ENCODE measurements at regions not wholly inside any gene's neighbourhood (a gene's known extent, or its start where the extent isn't known, plus 50 kb on each side); places are given as distances from the start of the nearest gene placed in this dataset.

GRCh38 chr10:60621018-60621417 is 157.3 kb upstream of the CDK1 start:
- Histone ChIP-seq H3K4me2 (ENCODE audit: low read length) (no peak overlapping the region), H3K36me3 (ENCODE audit: insufficient read depth, low read length) (no peaks in the 10 kb centered on the region), H3K9ac (ENCODE audit: low read length) (no peak overlapping the region), H3K27ac (ENCODE audit: low read depth, low read length, poor library complexity, severe bottlenecking) (no peak overlapping the region), H3F3A (ENCODE audit: insufficient read depth, low read length) (no peaks in the 10 kb centered on the region), H3K27me3 (ENCODE audit: insufficient read depth, low read length) (no peaks in the 10 kb centered on the region), H3K79me2 (ENCODE audit: insufficient read depth, low read length) (no peaks in the 10 kb centered on the region), H3K4me3 (ENCODE audit: low read depth, low read length, poor library complexity, severe bottlenecking) (no peak overlapping the region), H2AFZ (ENCODE audit: low read length) (no peak overlapping the region), H3K4me1 (ENCODE audit: insufficient read depth, low read length, severe bottlenecking) (no peaks in the 10 kb centered on the region), H3K9me3 (ENCODE audit: low read length) (no peaks in the 10 kb centered on the region), H4K20me1 (ENCODE audit: insufficient read depth, low read length) (no peaks in the 10 kb centered on the region), H3K9me2 (ENCODE audit: low read depth, low read length) (no peaks in the 10 kb centered on the region)
- TF ChIP-seq, protein P1, sequence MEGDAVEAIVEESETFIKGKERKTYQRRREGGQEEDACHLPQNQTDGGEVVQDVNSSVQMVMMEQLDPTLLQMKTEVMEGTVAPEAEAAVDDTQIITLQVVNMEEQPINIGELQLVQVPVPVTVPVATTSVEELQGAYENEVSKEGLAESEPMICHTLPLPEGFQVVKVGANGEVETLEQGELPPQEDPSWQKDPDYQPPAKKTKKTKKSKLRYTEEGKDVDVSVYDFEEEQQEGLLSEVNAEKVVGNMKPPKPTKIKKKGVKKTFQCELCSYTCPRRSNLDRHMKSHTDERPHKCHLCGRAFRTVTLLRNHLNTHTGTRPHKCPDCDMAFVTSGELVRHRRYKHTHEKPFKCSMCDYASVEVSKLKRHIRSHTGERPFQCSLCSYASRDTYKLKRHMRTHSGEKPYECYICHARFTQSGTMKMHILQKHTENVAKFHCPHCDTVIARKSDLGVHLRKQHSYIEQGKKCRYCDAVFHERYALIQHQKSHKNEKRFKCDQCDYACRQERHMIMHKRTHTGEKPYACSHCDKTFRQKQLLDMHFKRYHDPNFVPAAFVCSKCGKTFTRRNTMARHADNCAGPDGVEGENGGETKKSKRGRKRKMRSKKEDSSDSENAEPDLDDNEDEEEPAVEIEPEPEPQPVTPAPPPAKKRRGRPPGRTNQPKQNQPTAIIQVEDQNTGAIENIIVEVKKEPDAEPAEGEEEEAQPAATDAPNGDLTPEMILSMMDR (IDR thresholded peaks at IDR 0.05; ENCODE audit: low read length): no peak
- no peak for TF ChIP-seq EZH2 (IDR thresholded peaks at IDR 0.05; ENCODE audit: borderline replicate concordance, low read length)

DNA sequence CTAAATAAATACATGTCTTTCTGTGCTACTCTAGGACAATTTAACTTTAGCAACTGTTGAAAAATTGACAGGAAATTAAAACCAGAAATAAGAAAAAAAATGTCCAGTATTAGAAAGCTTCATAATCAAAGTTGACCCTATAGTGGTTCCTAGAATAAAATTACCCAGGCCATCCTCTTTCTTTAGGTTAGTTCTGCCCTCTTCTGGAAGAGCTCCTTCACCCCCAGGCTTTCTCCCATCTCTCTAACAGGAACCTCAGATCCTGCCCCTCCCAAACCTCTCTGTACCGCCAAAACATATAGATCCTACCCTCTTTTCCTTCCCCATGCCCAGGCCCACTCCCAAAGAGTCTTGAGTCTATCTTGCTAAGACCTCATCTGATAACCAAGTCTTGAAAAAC is 159.4 kb upstream of the CDK1 start:
- Histone ChIP-seq H4K20me1 (ENCODE audit: insufficient read depth, low read length) (no peaks in the 10 kb centered on the region), H3K4me1 (ENCODE audit: insufficient read depth, low read length, severe bottlenecking) (no peaks in the 10 kb centered on the region), H3K4me2 (ENCODE audit: low read length) (no peak overlapping the region), H3K27me3 (ENCODE audit: insufficient read depth, low read length) (no peaks in the 10 kb centered on the region), H3K9me3 (ENCODE audit: low read length) (no peaks in the 10 kb centered on the region), H2AFZ (ENCODE audit: low read length) (no peak overlapping the region), H3K9ac (ENCODE audit: low read length) (no peak overlapping the region), H3K79me2 (ENCODE audit: insufficient read depth, low read length) (no peaks in the 10 kb centered on the region), H3K27ac (ENCODE audit: low read depth, low read length, poor library complexity, severe bottlenecking) (no peak overlapping the region), H3K36me3 (ENCODE audit: insufficient read depth, low read length) (no peaks in the 10 kb centered on the region), H3K9me2 (ENCODE audit: low read depth, low read length) (no peaks in the 10 kb centered on the region), H3F3A (ENCODE audit: insufficient read depth, low read length) (no peaks in the 10 kb centered on the region), H3K4me3 (ENCODE audit: low read depth, low read length, poor library complexity, severe bottlenecking) (no peak overlapping the region)
- no peak for TF ChIP-seq EZH2 (IDR thresholded peaks at IDR 0.05; ENCODE audit: borderline replicate concordance, low read length)

GRCh38 chr10:60615541-60615940 is 162.7 kb upstream of the CDK1 start:
- Histone ChIP-seq H3K79me2 (ENCODE audit: insufficient read depth, low read length) (no peaks in the 10 kb centered on the region), H3K27ac (ENCODE audit: low read depth, low read length, poor library complexity, severe bottlenecking) (no peak overlapping the region), H2AFZ (ENCODE audit: low read length) (no peak overlapping the region), H3K4me1 (ENCODE audit: insufficient read depth, low read length, severe bottlenecking) (no peaks in the 10 kb centered on the region), H3K9ac (ENCODE audit: low read length) (no peak overlapping the region), H3F3A (ENCODE audit: insufficient read depth, low read length) (no peaks in the 10 kb centered on the region), H3K36me3 (ENCODE audit: insufficient read depth, low read length) (no peaks in the 10 kb centered on the region), H3K9me2 (ENCODE audit: low read depth, low read length) (no peaks in the 10 kb centered on the region), H3K9me3 (ENCODE audit: low read length) (no peaks in the 10 kb centered on the region), H4K20me1 (ENCODE audit: insufficient read depth, low read length) (no peaks in the 10 kb centered on the region), H3K4me2 (ENCODE audit: low read length) (no peak overlapping the region), H3K4me3 (ENCODE audit: low read depth, low read length, poor library complexity, severe bottlenecking) (no peak overlapping the region), H3K27me3 (ENCODE audit: insufficient read depth, low read length) (no peaks in the 10 kb centered on the region)
- TF ChIP-seq, protein P1 (IDR thresholded peaks at IDR 0.05; ENCODE audit: low read length): no peak
- no peak for TF ChIP-seq EZH2 (IDR thresholded peaks at IDR 0.05; ENCODE audit: borderline replicate concordance, low read length)

- Histone ChIP-seq H3K4me3 (ENCODE audit: low read depth, low read length, poor library complexity, severe bottlenecking) (no peak overlapping the region), H3K4me2 (ENCODE audit: low read length) (no peak overlapping the region), H3K9ac (ENCODE audit: low read length) (no peak overlapping the region), H3K4me1 (ENCODE audit: insufficient read depth, low read length, severe bottlenecking) (no peaks in the 10 kb centered on the region), H4K20me1 (ENCODE audit: insufficient read depth, low read length) (no peaks in the 10 kb centered on the region), H3K27ac (ENCODE audit: low read depth, low read length, poor library complexity, severe bottlenecking) (no peak overlapping the region), H3K79me2 (ENCODE audit: insufficient read depth, low read length) (no peaks in the 10 kb centered on the region), H3K9me3 (ENCODE audit: low read length) (no peaks in the 10 kb centered on the region), H3K27me3 (ENCODE audit: insufficient read depth, low read length) (no peaks in the 10 kb centered on the region), H3K36me3 (ENCODE audit: insufficient read depth, low read length) (no peaks in the 10 kb centered on the region), H3K9me2 (ENCODE audit: low read depth, low read length) (no peaks in the 10 kb centered on the region), H3F3A (ENCODE audit: insufficient read depth, low read length) (no peaks in the 10 kb centered on the region), H2AFZ (ENCODE audit: low read length) (no peak overlapping the region)
- TF ChIP-seq, protein P1 (IDR thresholded peaks at IDR 0.05; ENCODE audit: low read length): no peak
- TF ChIP-seq EZH2 (IDR thresholded peaks at IDR 0.05; ENCODE audit: borderline replicate concordance, low read length): no peak
These were observed 163.9 kb upstream of the CDK1 start for GRCh38 chr10:60614363-60614762.
